ENCODE measurements at regions not wholly inside any gene's neighbourhood (a gene's known extent, or its start where the extent isn't known, plus 50 kb on each side); places are given as distances from the start of the nearest gene placed in this dataset.

- TF ChIP-seq GATA3 (IDR thresholded peaks at IDR 0.05; ENCODE audit: low read depth, low read length) (no peak), GATA2 (IDR thresholded peaks at IDR 0.05; ENCODE audit: low read depth, low read length) (no peak)
Observed at GRCh38 chr18:26656431-26656943, 108.1 kb upstream of the KCTD1 start.

- no peak for TF ChIP-seq GATA3 (IDR thresholded peaks at IDR 0.05; ENCODE audit: low read depth, low read length)
- TF ChIP-seq GATA2 (IDR thresholded peaks at IDR 0.05; ENCODE audit: low read depth, low read length): no peak
Observed at GRCh38 chr18:26655525-26656430, 107.4 kb upstream of the KCTD1 start.

- TF ChIP-seq GATA3 (IDR thresholded peaks at IDR 0.05; ENCODE audit: low read depth, low read length) (no peak), GATA2 (IDR thresholded peaks at IDR 0.05; ENCODE audit: low read depth, low read length) (no peak)
Observed at GRCh38 chr18:26654616-26655524, 106.5 kb upstream of the KCTD1 start.

- TF ChIP-seq GATA2 (IDR thresholded peaks at IDR 0.05; ENCODE audit: low read depth, low read length) (no peak), GATA3 (IDR thresholded peaks at IDR 0.05; ENCODE audit: low read depth, low read length) (no peak)
Observed at GRCh38 chr18:26653943-26654615, 105.7 kb upstream of the KCTD1 start.

- TF ChIP-seq GATA2 (IDR thresholded peaks at IDR 0.05; ENCODE audit: low read depth, low read length): no peak
- TF ChIP-seq GATA3 (IDR thresholded peaks at IDR 0.05; ENCODE audit: low read depth, low read length): no peak
Observed at GRCh38 chr18:26652501-26652900, 104.1 kb upstream of the KCTD1 start.

- TF ChIP-seq GATA2 (IDR thresholded peaks at IDR 0.05; ENCODE audit: low read depth, low read length) (0 out of 2 replicates have a peak, but pooled peaks have one; percentile 11), GATA3 (IDR thresholded peaks at IDR 0.05; ENCODE audit: low read depth, low read length) (no peak)
Observed at GRCh38 chr18:26650310-26651268, 102.2 kb upstream of the KCTD1 start.

- TF ChIP-seq GATA3 (IDR thresholded peaks at IDR 0.05; ENCODE audit: low read depth, low read length) (peak; percentile 65), GATA2 (IDR thresholded peaks at IDR 0.05; ENCODE audit: low read depth, low read length) (peak; percentile 88)
Observed at GRCh38 chr18:26649193-26649543, 100.8 kb upstream of the KCTD1 start.

GRCh38 chr18:26648509-26649192 is 100.3 kb upstream of the KCTD1 start:
- TF ChIP-seq GATA3 (IDR thresholded peaks at IDR 0.05; ENCODE audit: low read depth, low read length): no peak
- no peak for TF ChIP-seq GATA2 (IDR thresholded peaks at IDR 0.05; ENCODE audit: low read depth, low read length)

GRCh38 chr18:26646901-26647300 is 98.5 kb upstream of the KCTD1 start:
- no peak for TF ChIP-seq GATA3 (IDR thresholded peaks at IDR 0.05; ENCODE audit: low read depth, low read length)
- no peak for TF ChIP-seq GATA2 (IDR thresholded peaks at IDR 0.05; ENCODE audit: low read depth, low read length)

GRCh38 chr18:26642440-26643348 is 94.3 kb upstream of the KCTD1 start:
- TF ChIP-seq GATA2 (IDR thresholded peaks at IDR 0.05; ENCODE audit: low read depth, low read length) (no peak), GATA3 (IDR thresholded peaks at IDR 0.05; ENCODE audit: low read depth, low read length) (no peak)

- TF ChIP-seq GATA2 (IDR thresholded peaks at IDR 0.05; ENCODE audit: low read depth, low read length) (no peak), GATA3 (IDR thresholded peaks at IDR 0.05; ENCODE audit: low read depth, low read length) (no peak)
Observed at GRCh38 chr18:26640541-26640940, 92.2 kb upstream of the KCTD1 start.

Measured in SH-SY5Y (cell line).